ENCODE measurements at regions not wholly inside any gene's neighbourhood (a gene's known extent, or its start where the extent isn't known, plus 50 kb on each side); places are given as distances from the start of the nearest gene placed in this dataset.
"Not testable (repeated sequence)": the region's sequence is repeated elsewhere in the genome, so short reads cannot be mapped to it uniquely, and the experiment has no call there.

GRCh38 chr12:104906695-104907094 is 51.4 kb downstream of the SLC41A2 start:
- no peak for DNase-seq (ENCODE audit: extremely low read depth, low read depth)

GRCh38 chr12:104905446-104905845 is 52.6 kb downstream of the SLC41A2 start:
- not testable (repeated sequence) for DNase-seq (ENCODE audit: extremely low read depth, low read depth)

More at GRCh38 chr12:104906695-104907094, 51.4 kb downstream of the SLC41A2 start:
- no peak for TF ChIP-seq CTCF (IDR thresholded peaks at IDR 0.05; ENCODE audit: low read depth, low read length)

- no peak for TF ChIP-seq CTCF (IDR thresholded peaks at IDR 0.05; ENCODE audit: low read depth, low read length)
Observed at GRCh38 chr12:104903648-104904423, 54.3 kb downstream of the SLC41A2 start.

GRCh38 chr12:104902125-104902524 is 56.0 kb downstream of the SLC41A2 start:
- DNase-seq (ENCODE audit: extremely low read depth, low read depth) = no peak
- TF ChIP-seq CTCF (IDR thresholded peaks at IDR 0.05; ENCODE audit: low read depth, low read length) = no peak

More at GRCh38 chr12:104903648-104904423, 54.3 kb downstream of the SLC41A2 start:
- no peak for DNase-seq (ENCODE audit: extremely low read depth, low read depth)

GRCh38 chr12:104896710-104897109 is 61.4 kb downstream of the SLC41A2 start:
- DNase-seq (ENCODE audit: extremely low read depth, low read depth) = no peak
- TF ChIP-seq CTCF (IDR thresholded peaks at IDR 0.05; ENCODE audit: low read depth, low read length) = no peak

- no peak for TF ChIP-seq CTCF (IDR thresholded peaks at IDR 0.05; ENCODE audit: low read depth, low read length)
- no peak for DNase-seq (ENCODE audit: extremely low read depth, low read depth)
Observed at GRCh38 chr12:104896146-104896545, 61.9 kb downstream of the SLC41A2 start.

- TF ChIP-seq CTCF (IDR thresholded peaks at IDR 0.05; ENCODE audit: low read depth, low read length) = no peak
- DNase-seq (ENCODE audit: extremely low read depth, low read depth) = no peak
Observed at GRCh38 chr12:104895415-104895814, 62.7 kb downstream of the SLC41A2 start.
